Breast epithelium (tissue), 3 donors: ENCODE measurements at regions not wholly inside any gene's neighbourhood (a gene's known extent, or its start where the extent isn't known, plus 50 kb on each side); places are given as distances from the start of the nearest gene placed in this dataset.

ENCODE experiments used
- POLR2A ChIP-seq: fragments of 450-650 bp; IDR thresholded peaks from one replicate; pipeline ENCODE4 v1.6.1; 2016; ENCODE audit warnings: antibody characterized with exemption, mild to moderate bottlenecking, moderate library complexity
- TF ChIP-seq, protein P1 (sequence below), 3 donors: fragments of 450-650 bp; IDR thresholded peaks; one replicate each; pipeline ENCODE4 v1.5.1; 2016 to 2017; ENCODE audit warnings: antibody characterized with exemption in 3 of 3, mild to moderate bottlenecking in 3 of 3, moderate library complexity in 3 of 3

- TF ChIP-seq, protein P1, sequence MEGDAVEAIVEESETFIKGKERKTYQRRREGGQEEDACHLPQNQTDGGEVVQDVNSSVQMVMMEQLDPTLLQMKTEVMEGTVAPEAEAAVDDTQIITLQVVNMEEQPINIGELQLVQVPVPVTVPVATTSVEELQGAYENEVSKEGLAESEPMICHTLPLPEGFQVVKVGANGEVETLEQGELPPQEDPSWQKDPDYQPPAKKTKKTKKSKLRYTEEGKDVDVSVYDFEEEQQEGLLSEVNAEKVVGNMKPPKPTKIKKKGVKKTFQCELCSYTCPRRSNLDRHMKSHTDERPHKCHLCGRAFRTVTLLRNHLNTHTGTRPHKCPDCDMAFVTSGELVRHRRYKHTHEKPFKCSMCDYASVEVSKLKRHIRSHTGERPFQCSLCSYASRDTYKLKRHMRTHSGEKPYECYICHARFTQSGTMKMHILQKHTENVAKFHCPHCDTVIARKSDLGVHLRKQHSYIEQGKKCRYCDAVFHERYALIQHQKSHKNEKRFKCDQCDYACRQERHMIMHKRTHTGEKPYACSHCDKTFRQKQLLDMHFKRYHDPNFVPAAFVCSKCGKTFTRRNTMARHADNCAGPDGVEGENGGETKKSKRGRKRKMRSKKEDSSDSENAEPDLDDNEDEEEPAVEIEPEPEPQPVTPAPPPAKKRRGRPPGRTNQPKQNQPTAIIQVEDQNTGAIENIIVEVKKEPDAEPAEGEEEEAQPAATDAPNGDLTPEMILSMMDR (IDR thresholded peaks at IDR 0.05), result no peak
- no peak for TF ChIP-seq POLR2A
These were observed 89.9 kb upstream of the EGLN3 start for GRCh38 chr14:34040766-34041165.
